ENCODE measurements at regions not wholly inside any gene's neighbourhood (a gene's known extent, or its start where the extent isn't known, plus 50 kb on each side); places are given as distances from the start of the nearest gene placed in this dataset.

DNA sequence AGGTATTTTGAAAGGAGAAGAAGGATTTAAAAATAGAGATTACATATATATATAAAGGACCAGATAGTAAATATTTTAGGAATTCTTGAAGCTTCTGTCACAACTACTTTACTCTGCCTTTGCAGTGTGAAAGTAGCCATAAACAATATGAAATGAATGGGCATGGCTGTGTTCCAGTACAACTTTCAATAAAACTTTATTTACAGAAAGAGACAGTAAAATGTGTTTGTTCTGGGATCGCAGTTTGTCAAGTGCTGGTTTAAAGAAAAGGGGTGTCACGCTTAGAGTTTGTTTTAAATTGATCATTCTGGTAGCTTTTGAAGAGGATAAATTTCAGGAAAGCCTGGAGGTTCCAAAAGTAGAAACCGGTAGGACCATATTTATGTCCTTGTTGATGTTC is 176.1 kb upstream of the HS3ST1 start:
- H3K79me2 ChIP-seq (ENCODE audit: low read length), result no peaks in the 10 kb centered on the region
- no peaks in the 10 kb centered on the region for H3K27me3 ChIP-seq (replicated peaks; ENCODE audit: insufficient read depth, low read length)
- no peak for DNase-seq
- H3K9me2 ChIP-seq (replicated peaks; ENCODE audit: insufficient read depth, low read length), result no peaks in the 10 kb centered on the region
- no peaks in the 10 kb centered on the region for H3K9me3 ChIP-seq (replicated peaks; ENCODE audit: insufficient read depth, low read length)
- no peaks in the 10 kb centered on the region for H3K36me3 ChIP-seq (replicated peaks; ENCODE audit: insufficient read depth, low read length)
- H3K4me1 ChIP-seq (ENCODE audit: low read length), result no peaks in the 10 kb centered on the region
- H4K20me1 ChIP-seq (ENCODE audit: insufficient read depth, low read length), result no peaks in the 10 kb centered on the region
- no peak overlapping the region for H3K9ac ChIP-seq (ENCODE audit: low read length)
- H3K27ac ChIP-seq (ENCODE audit: low read length), result no peak overlapping the region
- no peak overlapping the region for H3K4me3 ChIP-seq (ENCODE audit: low read length)
- no peak for TF ChIP-seq CTCF (IDR thresholded peaks at IDR 0.05; ENCODE audit: low read length)
- no peak for TF ChIP-seq EZH2phosphoT487 (IDR thresholded peaks at IDR 0.05; ENCODE audit: low read length)
- TF ChIP-seq EZH2 (optimal IDR thresholded peaks at IDR 0.05; ENCODE audit: low read depth, low read length), result no peak
- H3F3A ChIP-seq (ENCODE audit: insufficient read depth, low read length), result no peaks in the 10 kb centered on the region
- no peak overlapping the region for H2AFZ ChIP-seq (ENCODE audit: low read length)
- H3K4me2 ChIP-seq (ENCODE audit: low read depth, low read length), result no peak overlapping the region

GRCh38 chr4:11603591-11604194 is 175.0 kb upstream of the HS3ST1 start:
- Histone ChIP-seq H3F3A (ENCODE audit: insufficient read depth, low read length) (no peaks in the 10 kb centered on the region), H3K4me3 (ENCODE audit: low read length) (no peak overlapping the region), H2AFZ (ENCODE audit: low read length) (no peak overlapping the region), H3K9me2 (replicated peaks; ENCODE audit: insufficient read depth, low read length) (no peaks in the 10 kb centered on the region), H3K27me3 (replicated peaks; ENCODE audit: insufficient read depth, low read length) (no peaks in the 10 kb centered on the region), H3K79me2 (ENCODE audit: low read length) (no peaks in the 10 kb centered on the region), H3K4me2 (ENCODE audit: low read depth, low read length) (no peak overlapping the region), H3K36me3 (replicated peaks; ENCODE audit: insufficient read depth, low read length) (no peaks in the 10 kb centered on the region), H3K9ac (ENCODE audit: low read length) (no peak overlapping the region), H4K20me1 (ENCODE audit: insufficient read depth, low read length) (no peaks in the 10 kb centered on the region), H3K4me1 (ENCODE audit: low read length) (no peaks in the 10 kb centered on the region), H3K9me3 (replicated peaks; ENCODE audit: insufficient read depth, low read length) (no peaks in the 10 kb centered on the region), H3K27ac (ENCODE audit: low read length) (no peak overlapping the region)
- no peak for TF ChIP-seq CTCF (IDR thresholded peaks at IDR 0.05; ENCODE audit: low read length)
- DNase-seq, result no peak

GRCh38 chr4:11602606-11603340 is 174.1 kb upstream of the HS3ST1 start:
- Histone ChIP-seq H3K4me3 (ENCODE audit: low read length) (no peak overlapping the region), H3K36me3 (replicated peaks; ENCODE audit: insufficient read depth, low read length) (no peaks in the 10 kb centered on the region), H2AFZ (ENCODE audit: low read length) (no peak overlapping the region), H3K27ac (ENCODE audit: low read length) (no peak overlapping the region), H3K4me1 (ENCODE audit: low read length) (no peaks in the 10 kb centered on the region), H3K79me2 (ENCODE audit: low read length) (no peaks in the 10 kb centered on the region), H3K9me3 (replicated peaks; ENCODE audit: insufficient read depth, low read length) (no peaks in the 10 kb centered on the region), H4K20me1 (ENCODE audit: insufficient read depth, low read length) (no peaks in the 10 kb centered on the region), H3K9ac (ENCODE audit: low read length) (no peak overlapping the region), H3K9me2 (replicated peaks; ENCODE audit: insufficient read depth, low read length) (no peaks in the 10 kb centered on the region), H3K27me3 (replicated peaks; ENCODE audit: insufficient read depth, low read length) (no peaks in the 10 kb centered on the region), H3K4me2 (ENCODE audit: low read depth, low read length) (no peak overlapping the region), H3F3A (ENCODE audit: insufficient read depth, low read length) (no peaks in the 10 kb centered on the region)
- TF ChIP-seq EZH2 (optimal IDR thresholded peaks at IDR 0.05; ENCODE audit: low read depth, low read length) (no peak), CTCF (IDR thresholded peaks at IDR 0.05; ENCODE audit: low read length) (no peak), EZH2phosphoT487 (IDR thresholded peaks at IDR 0.05; ENCODE audit: low read length) (no peak)
- DNase-seq, result no peak
